Breast epithelium (tissue), 4 donors: ENCODE measurements at regions not wholly inside any gene's neighbourhood (a gene's known extent, or its start where the extent isn't known, plus 50 kb on each side); places are given as distances from the start of the nearest gene placed in this dataset.

Source experiments
- DNase-seq, 2 donors: peaks; one replicate each; pipeline ENCODE4 v3.0.0-alpha.2; 2019; ENCODE audit warnings: low spot score in 2 of 2
- H3K27ac ChIP-seq, 2 donors: fragments of 200-600 bp; sonication (generic) in 1 of 2; one replicate each; pipeline ENCODE4 v1.5.1; 2016 to 2019; ENCODE audit warnings: mild to moderate bottlenecking in 1 of 2
- H3K27me3 ChIP-seq, 2 donors: fragments of 200-600 bp; sonication (generic) in 1 of 2; one replicate each; pipeline versions ENCODE4 v1.5.1 to v1.6.0; 2017 to 2019; ENCODE audit warnings: control low read depth in 1 of 2, mild to moderate bottlenecking in 1 of 2
- H3K36me3 ChIP-seq: fragments of 200-600 bp; one replicate; pipeline ENCODE4 v1.5.1; 2019
- H3K4me1 ChIP-seq, 2 donors: fragments of 200-600 bp; sonication (generic); one replicate each; pipeline ENCODE4 v1.5.1; 2016 to 2019; ENCODE audit warnings: control low read depth in 1 of 2
- H3K4me3 ChIP-seq, 3 donors: fragments of 200-600 bp; sonication (generic); 1 replicate in 2 of 3; 2 replicates in 1 of 3; pipeline ENCODE4 v1.5.1; 2016 to 2019; ENCODE audit warnings: mild to moderate bottlenecking in 3 of 3, moderate library complexity in 2 of 3
- H3K9me3 ChIP-seq, 2 donors: fragments of 200-600 bp; sonication (generic) in 1 of 2; one replicate each; pipeline ENCODE4 v1.5.1; 2016 to 2019; ENCODE audit warnings: control low read depth in 1 of 2
- POLR2A ChIP-seq: fragments of 450-650 bp; IDR thresholded peaks from one replicate; pipeline ENCODE4 v1.6.1; 2016; ENCODE audit warnings: antibody characterized with exemption, mild to moderate bottlenecking, moderate library complexity
- POLR2AphosphoS5 ChIP-seq, 3 donors: sonication (generic); formaldehyde crosslinking; IDR thresholded peaks; one replicate each; pipeline ENCODE4 v1.6.1; 2017; ENCODE audit warnings: antibody characterized with exemption in 3 of 3
- intact Hi-C: fragments of 100-400 bp; cut with DNase I; formaldehyde crosslinking; loops from one replicate; pipeline ENCODE4 v1.15.1; 2023; ENCODE audit warnings: low total_unique reads
- TF ChIP-seq, protein P1 (sequence below), 3 donors: fragments of 450-650 bp; IDR thresholded peaks; one replicate each; pipeline ENCODE4 v1.5.1; 2016 to 2017; ENCODE audit warnings: antibody characterized with exemption in 3 of 3, mild to moderate bottlenecking in 3 of 3, moderate library complexity in 3 of 3

DNA sequence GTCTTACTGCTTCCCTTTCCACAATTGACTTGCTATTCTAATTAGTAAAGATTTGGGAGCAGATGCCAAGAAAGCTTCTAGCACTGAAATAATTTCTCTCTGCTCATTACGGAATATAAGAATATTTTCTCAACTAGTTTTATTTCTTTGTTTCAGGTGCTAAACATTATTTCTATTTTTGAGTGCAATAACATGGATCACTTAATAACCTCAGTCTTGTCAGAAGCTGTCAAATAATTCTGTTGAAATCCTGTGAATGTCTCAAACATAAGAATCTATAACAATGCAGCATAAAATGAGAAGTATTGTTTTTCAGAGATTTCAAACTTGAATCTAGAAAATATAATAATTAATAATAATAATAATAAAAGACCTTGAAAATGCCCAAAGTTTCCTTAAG, 1221.0 kb downstream of the DSC3 start:
- Histone ChIP-seq H3K4me1 (no peaks in the 10 kb centered on the region), H3K9me3 (no peaks in the 10 kb centered on the region), H3K27me3 (no peaks in the 10 kb centered on the region), H3K4me3 (no peak overlapping the region), H3K36me3 (no peaks in the 10 kb centered on the region), H3K27ac (no peak overlapping the region)
- TF ChIP-seq, protein P1, sequence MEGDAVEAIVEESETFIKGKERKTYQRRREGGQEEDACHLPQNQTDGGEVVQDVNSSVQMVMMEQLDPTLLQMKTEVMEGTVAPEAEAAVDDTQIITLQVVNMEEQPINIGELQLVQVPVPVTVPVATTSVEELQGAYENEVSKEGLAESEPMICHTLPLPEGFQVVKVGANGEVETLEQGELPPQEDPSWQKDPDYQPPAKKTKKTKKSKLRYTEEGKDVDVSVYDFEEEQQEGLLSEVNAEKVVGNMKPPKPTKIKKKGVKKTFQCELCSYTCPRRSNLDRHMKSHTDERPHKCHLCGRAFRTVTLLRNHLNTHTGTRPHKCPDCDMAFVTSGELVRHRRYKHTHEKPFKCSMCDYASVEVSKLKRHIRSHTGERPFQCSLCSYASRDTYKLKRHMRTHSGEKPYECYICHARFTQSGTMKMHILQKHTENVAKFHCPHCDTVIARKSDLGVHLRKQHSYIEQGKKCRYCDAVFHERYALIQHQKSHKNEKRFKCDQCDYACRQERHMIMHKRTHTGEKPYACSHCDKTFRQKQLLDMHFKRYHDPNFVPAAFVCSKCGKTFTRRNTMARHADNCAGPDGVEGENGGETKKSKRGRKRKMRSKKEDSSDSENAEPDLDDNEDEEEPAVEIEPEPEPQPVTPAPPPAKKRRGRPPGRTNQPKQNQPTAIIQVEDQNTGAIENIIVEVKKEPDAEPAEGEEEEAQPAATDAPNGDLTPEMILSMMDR (IDR thresholded peaks at IDR 0.05), result no peak
- no peak for TF ChIP-seq POLR2AphosphoS5 (IDR thresholded peaks at IDR 0.05)
- TF ChIP-seq POLR2A, result no peak
- DNase-seq, result no peak
- intact Hi-C loops, result no loop called here

DNA sequence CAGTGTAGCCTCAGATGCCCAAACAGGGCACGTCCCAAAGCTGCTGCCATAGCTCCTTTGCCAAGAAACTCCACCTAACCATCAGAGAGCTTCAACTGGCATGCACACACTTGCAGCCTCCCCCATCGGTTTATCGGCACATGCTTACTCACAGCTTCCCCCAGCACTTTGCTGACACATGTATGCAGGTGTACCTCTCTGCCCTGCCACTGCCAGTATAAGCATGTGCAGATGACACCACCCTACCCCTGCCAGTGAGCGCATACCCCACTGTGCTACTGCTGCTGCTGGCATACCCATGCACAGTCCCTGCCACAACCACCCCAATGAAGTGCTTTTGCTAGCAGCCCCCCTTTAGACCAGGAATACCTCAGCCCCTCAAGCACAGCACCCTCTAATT, 1231.0 kb downstream of the DSC3 start:
- Histone ChIP-seq H3K4me1 (no peaks in the 10 kb centered on the region), H3K36me3 (no peaks in the 10 kb centered on the region), H3K9me3 (peaks cover 0 to 4% of the 10 kb centered on the region in 2 donors), H3K27me3 (no peaks in the 10 kb centered on the region), H3K4me3 (no peak overlapping the region), H3K27ac (no peak overlapping the region)
- intact Hi-C loops, result no loop called here
- no peak for TF ChIP-seq POLR2AphosphoS5 (IDR thresholded peaks at IDR 0.05)
- no peak for TF ChIP-seq POLR2A
- TF ChIP-seq, protein P1 (IDR thresholded peaks at IDR 0.05), result no peak
- DNase-seq, result no peak

DNA sequence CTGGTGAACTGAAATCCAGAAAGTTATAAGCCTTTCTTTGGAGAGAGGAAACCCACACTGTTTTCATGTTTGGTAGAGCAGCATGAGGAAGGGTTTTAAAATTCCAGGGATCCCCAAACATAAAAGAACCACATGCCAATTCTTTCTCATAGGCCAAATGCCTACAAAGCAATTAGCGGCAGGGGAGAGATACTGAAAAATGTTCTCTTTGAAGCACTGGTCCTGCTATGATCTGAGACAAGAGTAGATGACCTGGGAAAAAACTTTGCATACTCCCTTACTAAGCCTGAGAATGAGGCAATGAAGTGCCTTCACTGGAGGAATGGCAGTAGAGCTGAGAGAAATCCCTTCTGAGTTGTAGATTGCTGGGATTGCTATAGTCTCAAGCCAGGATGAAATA, 1261.7 kb downstream of the DSC3 start:
- no peak overlapping the region for H3K4me3 ChIP-seq
- no peaks in the 10 kb centered on the region for H3K4me1 ChIP-seq
- no peaks in the 10 kb centered on the region for H3K9me3 ChIP-seq
- no peaks in the 10 kb centered on the region for H3K36me3 ChIP-seq
- intact Hi-C loops, result no loop called here
- no peak overlapping the region for H3K27ac ChIP-seq
- TF ChIP-seq, protein P1 (IDR thresholded peaks at IDR 0.05), result no peak
- no peak for TF ChIP-seq POLR2A
- TF ChIP-seq POLR2AphosphoS5 (IDR thresholded peaks at IDR 0.05), result no peak
- DNase-seq, result no peak
- no peaks in the 10 kb centered on the region for H3K27me3 ChIP-seq

DNA sequence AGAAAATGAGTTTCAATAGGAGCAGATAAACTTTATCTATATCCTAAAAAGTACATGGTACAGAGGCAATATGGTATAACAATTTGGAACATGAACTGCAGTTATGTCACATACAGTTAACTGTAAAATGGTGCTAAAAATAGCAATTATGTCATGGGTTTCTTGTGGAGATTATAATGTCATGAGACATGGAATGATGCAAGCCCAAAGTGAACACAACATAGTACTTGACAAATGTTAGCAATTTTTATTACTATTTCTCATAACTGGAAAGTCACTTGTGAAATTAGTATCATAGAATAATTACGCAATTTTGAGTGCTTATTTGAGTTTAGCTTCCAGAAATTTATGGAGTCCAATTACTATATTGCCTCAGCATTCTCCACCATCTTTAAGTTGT, 1263.4 kb downstream of the DSC3 start:
- Histone ChIP-seq H3K27ac (no peak overlapping the region), H3K4me1 (no peaks in the 10 kb centered on the region), H3K4me3 (no peak overlapping the region), H3K36me3 (no peaks in the 10 kb centered on the region), H3K9me3 (no peaks in the 10 kb centered on the region), H3K27me3 (no peaks in the 10 kb centered on the region)
- intact Hi-C loops, result no loop called here
- no peak for DNase-seq
- TF ChIP-seq POLR2AphosphoS5 (IDR thresholded peaks at IDR 0.05) (no peak), POLR2A (no peak)
- TF ChIP-seq, protein P1 (IDR thresholded peaks at IDR 0.05), result no peak

DNA sequence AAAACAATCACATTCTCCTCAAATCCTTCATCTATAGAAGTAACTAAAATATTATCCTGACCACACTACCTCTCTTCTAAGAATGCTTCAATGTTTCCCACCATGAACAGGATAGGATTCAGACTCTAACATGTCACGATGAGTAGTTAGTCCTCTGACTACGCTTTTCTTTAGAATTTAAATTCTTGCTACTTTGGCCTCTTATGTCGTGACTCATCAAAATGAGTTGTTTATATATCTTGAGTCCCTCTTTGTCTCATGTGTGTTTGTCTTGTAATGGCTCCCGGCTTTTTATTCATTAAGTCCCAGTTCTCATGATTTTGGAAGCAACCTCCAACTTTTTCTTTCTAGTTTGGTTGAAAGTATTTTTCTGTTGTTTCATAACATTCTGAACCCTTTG, 1289.2 kb downstream of the DSC3 start:
- no peaks in the 10 kb centered on the region for H3K36me3 ChIP-seq
- intact Hi-C loops, result loop anchor here (5.0 kb wide), 1 partner anchor 1411 kb away; no protein-coding TSS in a partner anchor
- TF ChIP-seq POLR2A (no peak), POLR2AphosphoS5 (IDR thresholded peaks at IDR 0.05) (no peak)
- TF ChIP-seq, protein P1 (IDR thresholded peaks at IDR 0.05), result no peak
- no peak overlapping the region for H3K4me3 ChIP-seq
- H3K27ac ChIP-seq, result no peak overlapping the region
- no peaks in the 10 kb centered on the region for H3K27me3 ChIP-seq
- H3K9me3 ChIP-seq, result no peaks in the 10 kb centered on the region
- H3K4me1 ChIP-seq, result no peaks in the 10 kb centered on the region
- DNase-seq, result no peak
